HCT116 (cell line): ENCODE measurements at regions not wholly inside any gene's neighbourhood (a gene's known extent, or its start where the extent isn't known, plus 50 kb on each side); places are given as distances from the start of the nearest gene placed in this dataset.

ENCODE experiments used
- ATAC-seq: fragments of 200-7000 bp; cut with Tn5 transposase; 2 replicates; pipeline ENCODE4 v1.9.1; 2020; ENCODE audit warnings: mild to moderate bottlenecking, moderate library complexity
- BruUV-seq: library from RNA; stranded (reverse); fragments of 400-500 nt; replicated peaks from 2 replicates; lab custom pipeline; 2021; lab: Mats Ljungman, UMichigan
- CTCF ChIA-PET: fragments of 300-600 bp; sonication (Branson Sonifier 250); formaldehyde crosslinking; loops from one replicate; lab custom pipeline; 2021; ENCODE audit warnings: antibody characterized with exemption; lab: Charles Lee
- POLR2A ChIA-PET: fragments of 300-600, 350-600 bp; sonication (Branson Sonifier 250); formaldehyde crosslinking; loops from one replicate; lab custom pipeline; 2021; ENCODE audit warnings: antibody characterized with exemption; lab: Charles Lee
- RAD21 ChIA-PET, 2 experiments: fragments of 300-600 bp; sonication (Branson Sonifier 250); formaldehyde crosslinking; loops; one replicate each; lab custom pipeline; 2023; ENCODE audit warnings: low total read pairs in 2 of 2; ENCODE audit not compliant: uncharacterized antibody in 2 of 2, unreplicated experiment in 2 of 2, low non-redundant PET in 1 of 2; lab: Charles Lee
- DNase-seq: peaks from one replicate; pipeline ENCODE4 v3.0.0-alpha.2; 2010; ENCODE audit warnings: low read depth, low spot score
- H2AFZ ChIP-seq: fragments of 200-600 bp; shearing (Covaris generic), sonication (generic); 2 replicates; pipeline ENCODE4 v1.6.1; 2017; ENCODE audit warnings: low read depth, mixed run types, mixed read lengths, antibody characterized with exemption, low read length; ENCODE audit not compliant: poor library complexity, severe bottlenecking
- H3K27ac ChIP-seq: 2 replicates; pipeline ENCODE4 v1.5.1; 2012; ENCODE audit warnings: low read depth, low read length
- H3K27me3 ChIP-seq: fragments of 200-600 bp; sonication (generic); 2 replicates; pipeline ENCODE4 v1.6.1; 2016; ENCODE audit warnings: mixed run types, low read length, mixed read lengths; ENCODE audit not compliant: insufficient read depth
- H3K36me3 ChIP-seq, 2 experiments: fragments of 200-500 bp in 1 of 2; fragments of 200-600 bp in 1 of 2; sonication (Bioruptor generic) in 1 of 2; sonication (generic) in 1 of 2; 2 replicates each; pipeline versions ENCODE4 v1.5.1 to v1.6.1; 2014 to 2016; ENCODE audit warnings: low read length in 2 of 2, inconsistent platforms in 1 of 2, mixed read lengths in 1 of 2, mixed run types in 1 of 2; ENCODE audit not compliant: insufficient read depth in 2 of 2, control insufficient read depth in 1 of 2
- H3K4me1 ChIP-seq, 2 experiments: fragments of 200-600 bp in 1 of 2; sonication (generic) in 1 of 2; 2 replicates each; pipeline versions ENCODE4 v1.5.1 to v1.6.1; 2012 to 2017; ENCODE audit warnings: low read length in 2 of 2, inconsistent platforms in 1 of 2, mild to moderate bottlenecking in 1 of 2, mixed read lengths in 1 of 2, mixed run types in 1 of 2, moderate library complexity in 1 of 2; ENCODE audit not compliant: insufficient read depth in 2 of 2, control insufficient read depth in 1 of 2
- H3K4me2 ChIP-seq: fragments of 200-600 bp; sonication (generic); 2 replicates; pipeline ENCODE4 v1.6.1; 2017; ENCODE audit warnings: mixed run types, low read length, mixed read lengths
- H3K4me3 ChIP-seq, 2 experiments: fragments of 200-600 bp in 1 of 2; sonication (generic) in 1 of 2; replicated peaks in 1 of 2; 2 replicates each; pipeline ENCODE4 v1.5.1; 2011 to 2016; ENCODE audit warnings: low read length in 2 of 2, control low read depth in 1 of 2, low read depth in 1 of 2, mild to moderate bottlenecking in 1 of 2, mixed read lengths in 1 of 2, mixed run types in 1 of 2
- H3K79me2 ChIP-seq: fragments of 200-600 bp; sonication (generic); 2 replicates; pipeline ENCODE4 v1.6.1; 2017; ENCODE audit warnings: mild to moderate bottlenecking, mixed run types, low read length, moderate library complexity, mixed read lengths; ENCODE audit not compliant: insufficient read depth
- H3K9ac ChIP-seq: fragments of 200-600 bp; sonication (generic); 2 replicates; pipeline ENCODE4 v1.6.1; 2016; ENCODE audit warnings: low read length, mixed read lengths
- H3K9me2 ChIP-seq: fragments of 200-600 bp; sonication (generic), shearing (Covaris generic); 2 replicates; pipeline ENCODE4 v1.6.1; 2017; ENCODE audit warnings: mixed run types, mild to moderate bottlenecking, moderate library complexity; ENCODE audit not compliant: insufficient read depth
- H3K9me3 ChIP-seq, 2 experiments: fragments of 200-500 bp in 1 of 2; fragments of 200-600 bp in 1 of 2; sonication (Bioruptor generic) in 1 of 2; sonication (generic) in 1 of 2; 2 replicates each; pipeline ENCODE4 v1.6.1; 2014 to 2017; ENCODE audit warnings: low read length in 2 of 2, mixed read lengths in 2 of 2, inconsistent platforms in 1 of 2, low read depth in 1 of 2, mild to moderate bottlenecking in 1 of 2, mixed run types in 1 of 2, moderate library complexity in 1 of 2; ENCODE audit not compliant: control insufficient read depth in 1 of 2, insufficient read depth in 1 of 2
- H4K20me1 ChIP-seq: fragments of 200-600 bp; sonication (generic), shearing (Covaris generic); 2 replicates; pipeline ENCODE4 v1.6.1; 2017; ENCODE audit warnings: mixed run types, mild to moderate bottlenecking, moderate library complexity; ENCODE audit not compliant: insufficient read depth
- ATF3 ChIP-seq: IDR thresholded peaks from 2 replicates; pipeline ENCODE4 v1.6.1; 2012
- CBX3 ChIP-seq: IDR thresholded peaks from 2 replicates; pipeline ENCODE4 v1.6.1; 2012; ENCODE audit warnings: low read depth
- ELF1 ChIP-seq: IDR thresholded peaks from 2 replicates; pipeline ENCODE4 v1.6.1; 2012; ENCODE audit warnings: low read depth, borderline replicate concordance
- EZH2phosphoT487 ChIP-seq: fragments of 200-600 bp; IDR thresholded peaks from 2 replicates; pipeline ENCODE4 v1.6.1; 2018; ENCODE audit warnings: antibody characterized with exemption, borderline replicate concordance
- FOSL1 ChIP-seq: IDR thresholded peaks from 2 replicates; pipeline ENCODE4 v1.6.1; 2012; ENCODE audit warnings: low read depth
- POLR2AphosphoS5 ChIP-seq: IDR thresholded peaks from 2 replicates; pipeline ENCODE4 v1.6.1; 2011; ENCODE audit warnings: mild to moderate bottlenecking, low read depth, low read length, moderate library complexity
- REST ChIP-seq: IDR thresholded peaks from 2 replicates; pipeline ENCODE4 v1.6.1; 2012; ENCODE audit warnings: low read depth
- SRF ChIP-seq: IDR thresholded peaks from 2 replicates; pipeline ENCODE4 v1.6.1; 2012; ENCODE audit warnings: low read depth
- YY1 ChIP-seq: IDR thresholded peaks from 2 replicates; pipeline ENCODE4 v1.6.1; 2011; ENCODE audit warnings: low read length, low read depth, moderate library complexity, mild to moderate bottlenecking; ENCODE audit not compliant: insufficient replicate concordance; ENCODE audit errors: extremely low read depth
- ZFX ChIP-seq: fragments of 450-650 bp; IDR thresholded peaks from 2 replicates; pipeline ENCODE4 v1.6.1; 2017
- intact Hi-C: fragments of 100-400 bp; cut with micrococcal nuclease; formaldehyde crosslinking; loops from 2 replicates; pipeline ENCODE4 v1.10.0; 2022

- no peak overlapping the region for H3K4me3 ChIP-seq
- H2AFZ ChIP-seq: no peak overlapping the region
- ChIA-PET RAD21 (no interaction called here), POLR2A (no interaction called here), CTCF (no interaction called here)
- H3K9me3 ChIP-seq: peaks cover 0 to 8% of the 10 kb centered on the region in 2 experiments; a peak in 3 of 4 replicates
- H3K79me2 ChIP-seq: no peaks in the 10 kb centered on the region
- DNase-seq (no peak), ATAC-seq (no peak)
- no TSS peak for BruUV-seq
- intact Hi-C loops: no loop called here
- H3K9me2 ChIP-seq: no peaks in the 10 kb centered on the region
- H3K36me3 ChIP-seq: no peaks in the 10 kb centered on the region
- H3K27ac ChIP-seq: no peak overlapping the region
- TF ChIP-seq ATF3 (no peak), EZH2phosphoT487 (no peak), SRF (no peak), YY1 (no peak), ELF1 (no peak), POLR2AphosphoS5 (no peak), FOSL1 (no peak), ZFX (no peak), CBX3 (no peak), REST (no peak)
- no peak overlapping the region for H3K4me2 ChIP-seq
- no peaks in the 10 kb centered on the region for H3K4me1 ChIP-seq
- no peaks in the 10 kb centered on the region for H3K27me3 ChIP-seq
- H4K20me1 ChIP-seq: no peaks in the 10 kb centered on the region
- no peak overlapping the region for H3K9ac ChIP-seq
Measured at GRCh38 chr9:80294955-80295354, 723.2 kb downstream of the TLE4 start.
